ENCODE measurements at regions not wholly inside any gene's neighbourhood (a gene's known extent, or its start where the extent isn't known, plus 50 kb on each side); places are given as distances from the start of the nearest gene placed in this dataset.

- no peak overlapping the region for H3K4me3 ChIP-seq (ENCODE audit: low read length)
- peak; percentile 59 for DNase-seq (ENCODE audit: low read depth)
- TF ChIP-seq CTCF (IDR thresholded peaks at IDR 0.05; ENCODE audit: insufficient read depth, low read depth, low read length, missing control alignments) = no peak
Observed at GRCh38 chr15:87661454-87662355, 594.8 kb downstream of the NTRK3 start.

GRCh38 chr15:87660251-87661129, 596.0 kb downstream of the NTRK3 start:
- no peak overlapping the region for H3K4me3 ChIP-seq (ENCODE audit: low read length)
- no peak for DNase-seq (ENCODE audit: low read depth)
- no peak for TF ChIP-seq CTCF (IDR thresholded peaks at IDR 0.05; ENCODE audit: insufficient read depth, low read depth, low read length, missing control alignments)

GRCh38 chr15:87656372-87656771, 600.2 kb downstream of the NTRK3 start:
- TF ChIP-seq CTCF (IDR thresholded peaks at IDR 0.05; ENCODE audit: insufficient read depth, low read depth, low read length, missing control alignments) = no peak
- peak; percentile 15 for DNase-seq (ENCODE audit: low read depth)
- no peak overlapping the region for H3K4me3 ChIP-seq (ENCODE audit: low read length)

- no peak for TF ChIP-seq CTCF (IDR thresholded peaks at IDR 0.05; ENCODE audit: insufficient read depth, low read depth, low read length, missing control alignments)
- DNase-seq (ENCODE audit: low read depth) = no peak
Observed at GRCh38 chr15:87653646-87654045, 602.9 kb downstream of the NTRK3 start.

GRCh38 chr15:87649175-87649574, 607.4 kb downstream of the NTRK3 start:
- TF ChIP-seq CTCF (IDR thresholded peaks at IDR 0.05; ENCODE audit: insufficient read depth, low read depth, low read length, missing control alignments) = no peak
- no peak for DNase-seq (ENCODE audit: low read depth)
- no peak overlapping the region for H3K4me3 ChIP-seq (ENCODE audit: low read length)

More at GRCh38 chr15:87653646-87654045, 602.9 kb downstream of the NTRK3 start:
- no peak overlapping the region for H3K4me3 ChIP-seq (ENCODE audit: low read length)

GRCh38 chr15:87648278-87648677, 608.3 kb downstream of the NTRK3 start:
- H3K4me3 ChIP-seq (ENCODE audit: low read length) = no peak overlapping the region
- DNase-seq (ENCODE audit: low read depth) = no peak
- no peak for TF ChIP-seq CTCF (IDR thresholded peaks at IDR 0.05; ENCODE audit: insufficient read depth, low read depth, low read length, missing control alignments)

Measured in epithelial cell of esophagus (primary cell).